ENCODE measurements at regions not wholly inside any gene's neighbourhood (a gene's known extent, or its start where the extent isn't known, plus 50 kb on each side); places are given as distances from the start of the nearest gene placed in this dataset.

DNA sequence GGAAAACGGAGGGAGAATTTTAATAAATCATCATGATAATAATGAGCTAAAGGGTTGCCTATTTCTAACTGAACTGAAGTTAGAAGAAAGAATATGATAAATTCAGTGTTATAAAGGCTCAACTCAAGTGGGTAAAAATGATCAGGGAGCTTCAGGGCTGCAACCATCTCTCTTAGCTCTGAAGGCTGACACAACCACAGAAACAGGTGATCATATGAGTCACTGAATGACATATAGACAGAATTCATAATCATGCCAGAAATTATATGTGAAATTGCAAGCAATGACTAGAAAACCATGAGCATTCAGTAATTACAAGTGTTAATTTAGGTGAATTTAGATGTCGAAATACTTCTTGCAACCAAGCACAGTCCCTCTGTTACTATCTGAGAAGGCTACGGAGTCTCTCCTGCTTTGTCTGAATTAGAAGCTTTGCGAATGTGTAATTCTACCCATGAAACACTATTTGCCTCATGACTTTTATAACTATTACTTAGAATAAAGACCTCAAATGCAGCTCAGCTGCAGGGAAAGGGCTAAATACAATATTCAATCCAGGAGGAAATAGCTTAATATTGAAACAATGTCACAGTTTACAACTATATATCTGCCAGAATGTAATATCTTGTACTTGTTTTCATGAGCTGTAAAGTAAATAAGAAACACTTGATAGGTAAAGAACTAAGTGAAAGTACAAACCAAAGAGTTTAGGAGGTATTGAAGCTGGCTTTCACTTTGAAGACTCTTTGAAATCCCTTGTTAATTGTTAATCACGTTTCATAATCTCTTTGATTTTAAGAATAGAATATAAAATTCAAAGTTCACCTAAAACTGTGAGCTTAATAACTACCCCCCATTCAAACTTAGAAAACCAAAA, 1972.6 kb downstream of the ARAP2 start:
- no peak for DNase-seq
- 78 to 82% methylated on average over 5 of the region's 5 CpGs for WGBS, 2 donors

DNA sequence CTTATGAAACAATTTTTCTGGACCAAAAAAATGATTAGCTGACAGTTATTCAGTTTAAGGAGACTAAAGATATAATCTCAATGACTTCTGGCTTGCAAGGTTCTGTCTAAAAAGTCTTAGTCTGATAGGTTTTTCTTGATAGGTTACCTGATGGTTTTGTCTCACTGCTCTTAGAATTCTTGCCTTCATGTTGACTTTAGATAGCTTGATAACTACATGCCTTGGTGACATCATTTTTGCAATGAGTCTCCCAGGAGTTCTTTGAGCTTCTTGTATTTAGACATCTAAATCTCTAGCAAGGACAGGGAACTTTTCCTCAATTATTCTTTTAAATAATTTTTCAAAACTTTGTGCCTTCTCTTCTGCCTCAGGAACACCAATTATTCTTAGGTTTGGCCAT, 1965.3 kb downstream of the ARAP2 start:
- H3K9me3 ChIP-seq, result peaks cover 0 to 14% (median 0%) of the 10 kb centered on the region in 11 donors
- TF ChIP-seq, protein P1, sequence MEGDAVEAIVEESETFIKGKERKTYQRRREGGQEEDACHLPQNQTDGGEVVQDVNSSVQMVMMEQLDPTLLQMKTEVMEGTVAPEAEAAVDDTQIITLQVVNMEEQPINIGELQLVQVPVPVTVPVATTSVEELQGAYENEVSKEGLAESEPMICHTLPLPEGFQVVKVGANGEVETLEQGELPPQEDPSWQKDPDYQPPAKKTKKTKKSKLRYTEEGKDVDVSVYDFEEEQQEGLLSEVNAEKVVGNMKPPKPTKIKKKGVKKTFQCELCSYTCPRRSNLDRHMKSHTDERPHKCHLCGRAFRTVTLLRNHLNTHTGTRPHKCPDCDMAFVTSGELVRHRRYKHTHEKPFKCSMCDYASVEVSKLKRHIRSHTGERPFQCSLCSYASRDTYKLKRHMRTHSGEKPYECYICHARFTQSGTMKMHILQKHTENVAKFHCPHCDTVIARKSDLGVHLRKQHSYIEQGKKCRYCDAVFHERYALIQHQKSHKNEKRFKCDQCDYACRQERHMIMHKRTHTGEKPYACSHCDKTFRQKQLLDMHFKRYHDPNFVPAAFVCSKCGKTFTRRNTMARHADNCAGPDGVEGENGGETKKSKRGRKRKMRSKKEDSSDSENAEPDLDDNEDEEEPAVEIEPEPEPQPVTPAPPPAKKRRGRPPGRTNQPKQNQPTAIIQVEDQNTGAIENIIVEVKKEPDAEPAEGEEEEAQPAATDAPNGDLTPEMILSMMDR (IDR thresholded peaks at IDR 0.05), result no peak
- no peak overlapping the region for H3K4me3 ChIP-seq
- H3K27me3 ChIP-seq, result no peaks in the 10 kb centered on the region
- H3K4me1 ChIP-seq, result no peaks in the 10 kb centered on the region
- H3K27ac ChIP-seq, result no peak overlapping the region
- ATAC-seq (no peak), DNase-seq (no peak)
- intact Hi-C loops (cut with DNase I), result no loop called here
- H3K36me3 ChIP-seq, result no peaks in the 10 kb centered on the region

More for the DNA sequence above, 1972.6 kb downstream of the ARAP2 start:
- Histone ChIP-seq H3K4me3 (no peak overlapping the region), H3K36me3 (no peaks in the 10 kb centered on the region), H3K4me1 (no peaks in the 10 kb centered on the region), H3K27me3 (no peaks in the 10 kb centered on the region), H3K9me3 (peaks cover 0 to 17% (median 0%) of the 10 kb centered on the region in 11 donors), H3K27ac (no peak overlapping the region)
- intact Hi-C loops (cut with DNase I), result no loop called here
- no peak for ATAC-seq
- TF ChIP-seq, protein P1 (IDR thresholded peaks at IDR 0.05), result no peak

DNA sequence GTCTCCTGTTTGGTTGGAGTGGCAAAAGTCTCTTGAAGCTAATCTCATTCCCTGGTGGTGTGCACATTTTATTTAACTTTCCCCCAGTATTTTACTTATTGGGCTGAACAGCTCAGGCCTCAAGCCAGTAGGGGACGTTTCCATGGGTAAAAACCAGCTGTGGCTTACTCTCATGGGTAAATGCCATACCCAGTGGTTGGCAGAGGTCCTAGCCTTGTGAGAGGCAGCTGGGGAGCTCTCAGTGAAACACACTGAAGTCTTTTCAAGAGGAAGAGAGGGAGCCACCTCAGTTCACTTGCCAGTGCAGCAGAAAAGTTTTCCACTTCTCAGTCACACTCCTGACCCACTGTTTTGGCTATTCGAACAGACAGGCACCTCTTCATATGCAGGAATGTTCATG, 1964.2 kb downstream of the ARAP2 start:
- Histone ChIP-seq H3K9me3 (peaks cover 0 to 14% (median 0%) of the 10 kb centered on the region in 11 donors), H3K27ac (no peak overlapping the region), H3K36me3 (no peaks in the 10 kb centered on the region), H3K27me3 (no peaks in the 10 kb centered on the region), H3K4me3 (no peak overlapping the region), H3K4me1 (no peaks in the 10 kb centered on the region)
- intact Hi-C loops (cut with DNase I), result no loop called here
- TF ChIP-seq, protein P1 (IDR thresholded peaks at IDR 0.05), result no peak
- WGBS, 2 donors, result 42 to 44% methylated on average over 2 of the region's 2 CpGs
- no peak for ATAC-seq
- no peak for DNase-seq

DNA sequence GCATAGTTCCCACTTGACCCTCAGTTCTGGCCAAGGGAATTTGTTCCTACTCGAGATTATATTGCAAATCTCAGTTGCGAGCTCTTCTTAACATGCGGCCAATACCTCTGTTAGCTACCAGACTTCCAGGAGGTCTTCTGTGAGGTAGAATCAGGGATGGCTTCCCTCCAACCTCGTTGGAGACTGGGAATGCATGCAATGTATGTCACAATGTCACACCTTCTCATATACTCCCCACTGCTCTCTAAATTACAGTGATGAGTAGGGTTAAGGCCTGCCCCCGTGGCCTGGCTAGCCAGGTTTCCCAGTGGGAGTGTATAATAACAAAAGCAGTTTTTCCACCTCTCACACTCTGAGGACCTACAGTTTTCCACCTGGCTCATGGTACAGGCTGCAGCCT, 1962.5 kb downstream of the ARAP2 start:
- DNase-seq (no peak), ATAC-seq (no peak)
- 65 to 69% methylated on average over 5 of the region's 5 CpGs for WGBS, 2 donors
- TF ChIP-seq, protein P1 (IDR thresholded peaks at IDR 0.05), result no peak
- intact Hi-C loops (cut with DNase I), result no loop called here
- H3K27ac ChIP-seq, result no peak overlapping the region
- no peaks in the 10 kb centered on the region for H3K27me3 ChIP-seq
- no peak overlapping the region for H3K4me3 ChIP-seq
- H3K36me3 ChIP-seq, result no peaks in the 10 kb centered on the region
- H3K9me3 ChIP-seq, result peaks cover 0 to under 1% (median 0%) of the 10 kb centered on the region in 11 donors
- H3K4me1 ChIP-seq, result no peaks in the 10 kb centered on the region
